SIG-M5 (cell line): ENCODE measurements at regions not wholly inside any gene's neighbourhood (a gene's known extent, or its start where the extent isn't known, plus 50 kb on each side); places are given as distances from the start of the nearest gene placed in this dataset.
"Not testable (repeated sequence)": the region's sequence is repeated elsewhere in the genome, so short reads cannot be mapped to it uniquely, and the experiment has no call there.

ENCODE experiments used
- DNase-seq: peaks from one replicate; lab custom pipeline; 2025; lab: John Stamatoyannopoulos, UW

GRCh38 chr15:96125721-96126415, 204.6 kb upstream of the NR2F2 start:
- no peak for DNase-seq

- DNase-seq, result no peak
Observed at GRCh38 chr15:96126859-96127258, 203.6 kb upstream of the NR2F2 start.

- no peak for DNase-seq
Observed at GRCh38 chr15:96130734-96131133, 199.8 kb upstream of the NR2F2 start.

GRCh38 chr15:96132126-96132525, 198.4 kb upstream of the NR2F2 start:
- DNase-seq, result no peak

- DNase-seq, result no peak
Observed at GRCh38 chr15:96135166-96136093, 195.1 kb upstream of the NR2F2 start.

- DNase-seq, result no peak
Observed at GRCh38 chr15:96138985-96139384, 191.5 kb upstream of the NR2F2 start.

- DNase-seq, result no peak
Observed at GRCh38 chr15:96142498-96142897, 188.0 kb upstream of the NR2F2 start.

- DNase-seq, result no peak
Observed at GRCh38 chr15:96144734-96145133, 185.8 kb upstream of the NR2F2 start.

GRCh38 chr15:96146726-96147125, 183.8 kb upstream of the NR2F2 start:
- DNase-seq, result no peak

GRCh38 chr15:96147267-96147666, 183.2 kb upstream of the NR2F2 start:
- DNase-seq, result no peak

- DNase-seq, result no peak
Observed at GRCh38 chr15:96150254-96150653, 180.2 kb upstream of the NR2F2 start.

- not testable (repeated sequence) for DNase-seq
Observed at GRCh38 chr15:96151749-96152148, 178.8 kb upstream of the NR2F2 start.

GRCh38 chr15:96153929-96154328, 176.6 kb upstream of the NR2F2 start:
- no peak for DNase-seq

GRCh38 chr15:96158938-96159337, 171.6 kb upstream of the NR2F2 start:
- no peak for DNase-seq

- DNase-seq, result no peak
Observed at GRCh38 chr15:96160269-96160668, 170.2 kb upstream of the NR2F2 start.

- no peak for DNase-seq
Observed at GRCh38 chr15:96160800-96161199, 169.7 kb upstream of the NR2F2 start.

GRCh38 chr15:96162322-96162721, 168.2 kb upstream of the NR2F2 start:
- no peak for DNase-seq

GRCh38 chr15:96165081-96165480, 165.4 kb upstream of the NR2F2 start:
- DNase-seq, result no peak

GRCh38 chr15:96165775-96166174, 164.7 kb upstream of the NR2F2 start:
- no peak for DNase-seq

GRCh38 chr15:96166223-96167200, 164.0 kb upstream of the NR2F2 start:
- no peak for DNase-seq

- DNase-seq, result not testable (repeated sequence)
Observed at GRCh38 chr15:96170616-96170978, 159.9 kb upstream of the NR2F2 start.
